Gastrocnemius medialis (tissue), 4 donors: ENCODE measurements at regions not wholly inside any gene's neighbourhood (a gene's known extent, or its start where the extent isn't known, plus 50 kb on each side); places are given as distances from the start of the nearest gene placed in this dataset.

Source experiments
- ATAC-seq, 2 donors: fragments of 150-250 bp; one replicate each; pipeline ENCODE4 v1.9.1; 2016
- DNase-seq, 2 donors: peaks; one replicate each; pipeline ENCODE4 v3.0.0-alpha.2; 2019
- H3K27ac ChIP-seq, 4 donors: fragments of 200-600 bp; sonication (generic); 1 replicate in 1 of 4; 2 replicates in 3 of 4; pipeline ENCODE4 v1.5.1; 2016 to 2018; ENCODE audit warnings: mild to moderate bottlenecking in 2 of 4, moderate library complexity in 1 of 4
- H3K27me3 ChIP-seq, 3 donors: fragments of 200-600 bp; sonication (generic) in 2 of 3; 1 replicate in 1 of 3; 2 replicates in 2 of 3; pipeline versions ENCODE4 v1.5.1 to v1.6.0; 2016 to 2019; ENCODE audit warnings: mild to moderate bottlenecking in 1 of 3, moderate library complexity in 1 of 3
- H3K36me3 ChIP-seq, 2 donors: fragments of 200-600 bp; sonication (generic) in 1 of 2; one replicate each; pipeline ENCODE4 v1.5.1; 2017 to 2018
- H3K4me1 ChIP-seq, 2 donors: fragments of 200-600 bp; sonication (generic) in 1 of 2; one replicate each; pipeline ENCODE4 v1.5.1; 2016 to 2017; ENCODE audit warnings: mild to moderate bottlenecking in 2 of 2
- H3K4me3 ChIP-seq, 4 donors: fragments of 200-600 bp; sonication (generic) in 3 of 4; 1 replicate in 1 of 4; 2 replicates in 3 of 4; pipeline ENCODE4 v1.5.1; 2016 to 2019; ENCODE audit warnings: mild to moderate bottlenecking in 2 of 4
- H3K9me3 ChIP-seq, 3 donors: fragments of 200-600 bp; sonication (generic) in 2 of 3; 1 replicate in 1 of 3; 2 replicates in 2 of 3; pipeline ENCODE4 v1.5.1; 2016 to 2019
- CTCF ChIP-seq, 5 experiments: fragments of 450-650 bp in 3 of 5; fragments of 200-600 bp in 2 of 5; sonication (generic) in 2 of 5; IDR thresholded peaks in 4 of 5; conservative IDR thresholded peaks in 1 of 5; 1 replicate in 4 of 5; 2 replicates in 1 of 5; pipeline ENCODE4 v1.5.1; 2016 to 2019; ENCODE audit warnings: antibody characterized with exemption in 5 of 5, mild to moderate bottlenecking in 3 of 5, moderate library complexity in 3 of 5
- POLR2A ChIP-seq, 2 donors: fragments of 450-650 bp; IDR thresholded peaks; one replicate each; pipeline ENCODE4 v1.6.1; 2017; ENCODE audit warnings: antibody characterized with exemption in 2 of 2, mild to moderate bottlenecking in 2 of 2, moderate library complexity in 2 of 2
- in situ Hi-C, 4 donors: fragments of 200-750 bp; cut with MboI; loops; one replicate each; pipeline versions ENCODE4 v1.15.0 to v1.8.0; 2017; ENCODE audit warnings: low sequenced_read_pairs in 4 of 4
- intact Hi-C: fragments of 100-400 bp; cut with DNase I; formaldehyde crosslinking; loops from one replicate; pipeline ENCODE4 v1.15.1; 2023; ENCODE audit warnings: low total_unique reads

GRCh38 chr2:84026818-84027217 is 432.3 kb downstream of the SUCLG1 start:
- no peaks in the 10 kb centered on the region for H3K4me1 ChIP-seq
- no peak overlapping the region for H3K4me3 ChIP-seq
- no peak for TF ChIP-seq CTCF (IDR thresholded peaks at IDR 0.05 in 4 of 5, conservative IDR thresholded peaks at IDR 0.05 in 1 of 5)
- no peak for TF ChIP-seq POLR2A (IDR thresholded peaks at IDR 0.05)
- H3K27me3 ChIP-seq: no peaks in the 10 kb centered on the region
- H3K9me3 ChIP-seq: no peaks in the 10 kb centered on the region
- no peak overlapping the region for H3K27ac ChIP-seq
- ATAC-seq (no peak), DNase-seq (no peak)
- intact Hi-C loops: loop anchor here (10.0 kb wide), 1 partner anchor 288 kb away; no protein-coding TSS in a partner anchor
- H3K36me3 ChIP-seq: no peaks in the 10 kb centered on the region
- in situ Hi-C loops: no loop called here

DNA sequence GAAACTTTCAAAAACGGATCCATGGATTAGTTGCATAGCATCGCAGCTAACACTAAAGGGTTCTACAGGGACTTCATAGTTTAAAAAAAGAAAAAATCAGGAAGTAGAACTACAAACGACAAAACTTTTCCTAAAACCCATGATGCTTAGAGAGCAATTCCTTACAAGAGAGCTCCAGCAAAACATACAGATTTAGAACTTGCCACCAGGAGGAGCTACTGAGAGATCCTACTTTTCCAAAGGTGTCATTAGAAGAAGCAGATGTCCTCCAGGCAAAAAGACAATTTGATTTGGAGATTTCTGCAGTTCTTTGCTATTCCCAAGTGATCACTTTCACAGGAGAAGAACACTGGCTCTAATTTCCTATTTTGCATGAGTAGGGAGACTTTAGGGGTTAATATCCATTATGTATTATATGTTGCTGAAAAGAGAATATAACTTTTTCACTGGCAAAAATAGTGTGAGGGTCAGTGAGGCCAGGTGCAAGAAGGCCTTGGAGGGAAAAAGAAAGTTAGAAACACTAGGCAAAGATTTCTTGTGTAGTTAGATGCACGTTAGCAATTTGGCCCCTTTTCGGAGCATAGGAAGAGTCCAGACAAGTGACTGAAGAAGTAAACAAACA is 436.2 kb downstream of the SUCLG1 start:
- H3K4me3 ChIP-seq: no peak overlapping the region
- H3K9me3 ChIP-seq: no peaks in the 10 kb centered on the region
- no peaks in the 10 kb centered on the region for H3K27me3 ChIP-seq
- intact Hi-C loops: loop anchor here (10.0 kb wide), 1 partner anchor 292 kb away; no protein-coding TSS in a partner anchor
- H3K4me1 ChIP-seq: no peaks in the 10 kb centered on the region
- DNase-seq (no peak), ATAC-seq (no peak)
- in situ Hi-C loops: no loop called here
- TF ChIP-seq POLR2A (IDR thresholded peaks at IDR 0.05) (no peak), CTCF (IDR thresholded peaks at IDR 0.05 in 4 of 5, conservative IDR thresholded peaks at IDR 0.05 in 1 of 5) (no peak)
- no peak overlapping the region for H3K27ac ChIP-seq
- no peaks in the 10 kb centered on the region for H3K36me3 ChIP-seq

GRCh38 chr2:84017010-84017409 is 442.1 kb downstream of the SUCLG1 start:
- no peaks in the 10 kb centered on the region for H3K36me3 ChIP-seq
- no peaks in the 10 kb centered on the region for H3K9me3 ChIP-seq
- H3K4me1 ChIP-seq: no peaks in the 10 kb centered on the region
- intact Hi-C loops (no loop called here), in situ Hi-C loops (no loop called here)
- no peak overlapping the region for H3K27ac ChIP-seq
- no peak for TF ChIP-seq CTCF (IDR thresholded peaks at IDR 0.05 in 4 of 5, conservative IDR thresholded peaks at IDR 0.05 in 1 of 5)
- TF ChIP-seq POLR2A (IDR thresholded peaks at IDR 0.05): no peak
- ATAC-seq (no peak), DNase-seq (no peak)
- no peak overlapping the region for H3K4me3 ChIP-seq
- no peaks in the 10 kb centered on the region for H3K27me3 ChIP-seq

DNA sequence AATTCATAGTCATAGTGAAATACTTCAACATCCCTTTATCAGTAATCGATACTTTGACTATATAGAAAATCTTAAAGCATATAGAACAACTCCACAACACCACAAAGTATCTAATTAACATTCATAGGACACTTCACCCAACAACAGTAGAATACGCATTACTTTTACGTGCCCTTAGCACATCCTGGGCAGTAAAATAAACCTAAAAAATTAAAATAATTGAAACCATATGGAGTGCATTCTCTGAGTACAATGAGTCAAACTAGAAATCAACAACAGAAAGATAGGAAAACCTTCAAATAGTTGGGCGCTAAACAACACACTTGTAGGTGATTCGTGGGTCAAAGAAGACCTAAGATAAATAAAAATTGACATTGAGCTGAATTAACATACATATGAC is 442.9 kb downstream of the SUCLG1 start:
- no peaks in the 10 kb centered on the region for H3K4me1 ChIP-seq
- no peaks in the 10 kb centered on the region for H3K9me3 ChIP-seq
- H3K27me3 ChIP-seq: no peaks in the 10 kb centered on the region
- in situ Hi-C loops: no loop called here
- TF ChIP-seq POLR2A (IDR thresholded peaks at IDR 0.05) (no peak), CTCF (IDR thresholded peaks at IDR 0.05 in 4 of 5, conservative IDR thresholded peaks at IDR 0.05 in 1 of 5) (no peak)
- DNase-seq: no peak
- no peak overlapping the region for H3K4me3 ChIP-seq
- no peak for ATAC-seq
- H3K36me3 ChIP-seq: no peaks in the 10 kb centered on the region
- H3K27ac ChIP-seq: no peak overlapping the region
- intact Hi-C loops: no loop called here

GRCh38 chr2:83997889-83998288 is 461.2 kb downstream of the SUCLG1 start:
- Histone ChIP-seq H3K27me3 (no peaks in the 10 kb centered on the region), H3K4me3 (no peak overlapping the region), H3K27ac (no peak overlapping the region), H3K9me3 (no peaks in the 10 kb centered on the region), H3K4me1 (no peaks in the 10 kb centered on the region), H3K36me3 (no peaks in the 10 kb centered on the region)
- DNase-seq (no peak), ATAC-seq (no peak)
- in situ Hi-C loops (no loop called here), intact Hi-C loops (no loop called here)
- no peak for TF ChIP-seq CTCF (IDR thresholded peaks at IDR 0.05 in 4 of 5, conservative IDR thresholded peaks at IDR 0.05 in 1 of 5)
- TF ChIP-seq POLR2A (IDR thresholded peaks at IDR 0.05): no peak
